H1 (cell line): ENCODE measurements at regions not wholly inside any gene's neighbourhood (a gene's known extent, or its start where the extent isn't known, plus 50 kb on each side); places are given as distances from the start of the nearest gene placed in this dataset.

ENCODE experiments used
- CTCF ChIA-PET: fragments of 300-600 bp; sonication (Branson Sonifier 250); formaldehyde crosslinking; loops from one replicate; lab custom pipeline; 2021; ENCODE audit not compliant: partially characterized antibody; lab: Charles Lee
- POLR2A ChIA-PET: fragments of 300-600 bp; sonication (Branson Sonifier 250); formaldehyde crosslinking; loops from one replicate; lab custom pipeline; 2021; ENCODE audit warnings: inconsistent platforms; ENCODE audit not compliant: partially characterized antibody; lab: Charles Lee
- DNase-seq, 2 experiments: peaks; one replicate each; pipeline versions ENCODE4 v3.0.0 to v3.0.0-alpha.2; 2010 to 2022; ENCODE audit warnings: low spot score in 2 of 2, low read depth in 1 of 2, mixed read lengths in 1 of 2
- FAIRE-seq: peaks from 2 replicates; lab custom pipeline; 2011; peaks lifted over from hg19 to GRCh38; lab: Jason Lieb, UNC
- H2AFZ ChIP-seq: 2 replicates; pipeline ENCODE4 v1.8.1; 2012; ENCODE audit warnings: low read length, inconsistent platforms
- H2AK5ac ChIP-seq: 2 replicates; pipeline ENCODE4 v1.6.1; 2013; ENCODE audit warnings: low read depth, low read length
- H2BK120ac ChIP-seq: replicated peaks from 2 replicates; pipeline ENCODE3; 2013; ENCODE audit warnings: low read depth, low read length, inconsistent platforms
- H2BK12ac ChIP-seq: 2 replicates; pipeline ENCODE4 v1.6.1; 2013; ENCODE audit warnings: low read depth, low read length
- H2BK15ac ChIP-seq: 2 replicates; pipeline ENCODE4 v1.6.1; 2013; ENCODE audit warnings: low read length
- H2BK20ac ChIP-seq: 2 replicates; pipeline ENCODE4 v1.6.1; 2013; ENCODE audit warnings: low read length
- H2BK5ac ChIP-seq: 2 replicates; pipeline ENCODE4 v1.6.1; 2013; ENCODE audit warnings: low read depth, low read length
- H3K14ac ChIP-seq: 2 replicates; pipeline ENCODE4 v1.6.1; 2013; ENCODE audit warnings: inconsistent platforms; ENCODE audit not compliant: insufficient read length
- H3K18ac ChIP-seq: 2 replicates; pipeline ENCODE4 v1.6.1; 2013; ENCODE audit warnings: low read length; ENCODE audit errors: extremely low read depth
- H3K23ac ChIP-seq: 2 replicates; pipeline ENCODE4 v1.6.1; 2013; ENCODE audit warnings: inconsistent platforms; ENCODE audit not compliant: insufficient read length
- H3K23me2 ChIP-seq: 2 replicates; pipeline ENCODE4 v1.6.1; 2013; ENCODE audit warnings: low read depth, low read length
- H3K27ac ChIP-seq: 2 replicates; pipeline ENCODE4 v1.6.1; 2011; ENCODE audit warnings: low read depth, low read length, inconsistent platforms
- H3K27me3 ChIP-seq, 4 experiments: replicated peaks in 1 of 4; 1 replicate in 1 of 4; 2 replicates in 3 of 4; pipeline versions ENCODE4 v1.6.1 to v1.8.1; 2011 to 2013; ENCODE audit warnings: low read length in 3 of 4, mild to moderate bottlenecking in 3 of 4, inconsistent platforms in 2 of 4, mixed read lengths in 2 of 4, moderate library complexity in 1 of 4; ENCODE audit not compliant: control insufficient read depth in 3 of 4, insufficient read depth in 3 of 4; ENCODE audit errors: extremely low read depth in 1 of 4
- H3K36me3 ChIP-seq, 4 experiments: 2 replicates each; pipeline versions ENCODE4 v1.6.1 to v1.8.1; 2011 to 2013; ENCODE audit warnings: mild to moderate bottlenecking in 4 of 4, low read length in 3 of 4, moderate library complexity in 2 of 4, control low read depth in 1 of 4, inconsistent platforms in 1 of 4; ENCODE audit not compliant: insufficient read depth in 4 of 4, control insufficient read depth in 2 of 4
- H3K4ac ChIP-seq: replicated peaks from 2 replicates; pipeline ENCODE3; 2013; ENCODE audit warnings: low read length, low read depth, mixed read lengths, inconsistent platforms; ENCODE audit not compliant: insufficient read length
- H3K4me1 ChIP-seq, 4 experiments: replicated peaks in 1 of 4; 1 replicate in 1 of 4; 2 replicates in 3 of 4; pipeline versions ENCODE4 v1.6.1 to v1.8.1; 2011 to 2013; ENCODE audit warnings: low read length in 3 of 4, inconsistent platforms in 2 of 4, mixed read lengths in 1 of 4; ENCODE audit not compliant: insufficient read depth in 4 of 4, control insufficient read depth in 3 of 4
- H3K4me2 ChIP-seq, 2 experiments: 2 replicates each; pipeline versions ENCODE4 v1.6.1 to v1.8.1; 2011 to 2013; ENCODE audit warnings: low read depth in 2 of 2, low read length in 2 of 2, control low read depth in 1 of 2, inconsistent platforms in 1 of 2, mild to moderate bottlenecking in 1 of 2; ENCODE audit not compliant: insufficient read depth in 1 of 2
- H3K4me3 ChIP-seq, 4 experiments: fragments of 200-600, 300-600 bp in 1 of 4; sonication (generic), shearing (Covaris generic), sonication (Bioruptor Twin) in 1 of 4; 2 replicates each; pipeline versions ENCODE4 v1.5.1 to v1.8.1; 2011 to 2016; ENCODE audit warnings: low read length in 4 of 4, low read depth in 3 of 4, control low read depth in 2 of 4, inconsistent platforms in 2 of 4, mild to moderate bottlenecking in 2 of 4, mixed read lengths in 1 of 4, moderate library complexity in 1 of 4; ENCODE audit not compliant: insufficient read depth in 2 of 4; ENCODE audit errors: extremely low read depth in 1 of 4
- H3K56ac ChIP-seq: replicated peaks from 2 replicates; pipeline ENCODE3; 2013; ENCODE audit warnings: low read depth, mild to moderate bottlenecking, mixed read lengths, low read length, inconsistent platforms; ENCODE audit not compliant: insufficient read length
- H3K79me1 ChIP-seq: 2 replicates; pipeline ENCODE4 v1.6.1; 2013; ENCODE audit warnings: low read depth, low read length, control low read depth
- H3K79me2 ChIP-seq, 2 experiments: 2 replicates each; pipeline versions ENCODE4 v1.6.1 to v1.8.1; 2012 to 2013; ENCODE audit warnings: low read length in 2 of 2, mild to moderate bottlenecking in 2 of 2, inconsistent platforms in 1 of 2; ENCODE audit not compliant: insufficient read depth in 2 of 2, control insufficient read depth in 1 of 2
- H3K9ac ChIP-seq, 4 experiments: replicated peaks in 1 of 4; 1 replicate in 1 of 4; 2 replicates in 3 of 4; pipeline versions ENCODE4 v1.6.1 to v1.8.1; 2011 to 2013; ENCODE audit warnings: low read depth in 3 of 4, low read length in 3 of 4, control low read depth in 2 of 4, mild to moderate bottlenecking in 2 of 4, moderate library complexity in 2 of 4, inconsistent platforms in 1 of 4; ENCODE audit errors: extremely low read depth in 1 of 4
- H3K9me3 ChIP-seq, 2 experiments: 2 replicates each; pipeline versions ENCODE4 v1.6.1 to v1.8.1; 2012 to 2013; ENCODE audit warnings: mild to moderate bottlenecking in 2 of 2, moderate library complexity in 2 of 2, control low read depth in 1 of 2, inconsistent platforms in 1 of 2, low read depth in 1 of 2, low read length in 1 of 2, mixed read lengths in 1 of 2; ENCODE audit not compliant: insufficient read depth in 2 of 2
- H4K20me1 ChIP-seq, 2 experiments: replicated peaks in 1 of 2; 2 replicates each; pipeline versions ENCODE3 to v1.8.1; 2011 to 2013; ENCODE audit warnings: inconsistent platforms in 2 of 2, low read length in 2 of 2, mild to moderate bottlenecking in 1 of 2; ENCODE audit not compliant: insufficient read depth in 2 of 2, control insufficient read depth in 1 of 2
- H4K5ac ChIP-seq: 2 replicates; pipeline ENCODE4 v1.6.1; 2013; ENCODE audit warnings: low read length, low read depth, mixed read lengths, inconsistent platforms; ENCODE audit not compliant: insufficient read length
- H4K8ac ChIP-seq: 2 replicates; pipeline ENCODE4 v1.8.0; 2013; ENCODE audit warnings: mild to moderate bottlenecking, moderate library complexity, low read length, inconsistent platforms; ENCODE audit not compliant: insufficient read depth; ENCODE audit errors: extremely low read depth
- H4K91ac ChIP-seq: replicated peaks from 2 replicates; pipeline ENCODE3; 2013; ENCODE audit warnings: low read length, mixed read lengths, inconsistent platforms; ENCODE audit not compliant: insufficient read length
- EP300 ChIP-seq, 2 experiments: IDR thresholded peaks; 1 replicate in 1 of 2; 2 replicates in 1 of 2; pipeline ENCODE4 v1.6.1; 2011 to 2012; ENCODE audit warnings: low read depth in 2 of 2, low read length in 2 of 2, mild to moderate bottlenecking in 2 of 2, borderline replicate concordance in 1 of 2, inconsistent platforms in 1 of 2, moderate library complexity in 1 of 2
- NANOG ChIP-seq: IDR thresholded peaks from 2 replicates; pipeline ENCODE4 v1.6.1; 2011; ENCODE audit warnings: low read length, low read depth, mild to moderate bottlenecking, inconsistent platforms; ENCODE audit not compliant: insufficient read depth, poor library complexity, severe bottlenecking
- RAD21 ChIP-seq, 2 experiments: IDR thresholded peaks in 1 of 2; conservative IDR thresholded peaks in 1 of 2; 2 replicates each; pipeline ENCODE4 v1.6.1; 2011; ENCODE audit warnings: low read depth in 2 of 2, low read length in 2 of 2, improper control_type of control experiment in 1 of 2, inconsistent platforms in 1 of 2, mild to moderate bottlenecking in 1 of 2, moderate library complexity in 1 of 2
- WGBS, 2 experiments: shearing (Covaris generic) in 1 of 2; methylation state at CpG; one replicate each; pipeline versions ENCODE4 v1.1.6 to v1.1.7; 2013 to 2015; ENCODE audit warnings: low lambda C conversion rate in 2 of 2, mixed read lengths in 2 of 2, inconsistent platforms in 1 of 2, low coverage in 1 of 2, missing lambda C conversion rate in 1 of 2; ENCODE audit not compliant: insufficient replicate concordance in 2 of 2, insufficient coverage in 1 of 2, insufficient read length in 1 of 2; ENCODE audit errors: extremely low coverage in 1 of 2, missing lambda C conversion rate in 1 of 2; 5-methylcytosine and 5-hydroxymethylcytosine counted together
- TF ChIP-seq, protein P1 (sequence below), 3 experiments: IDR thresholded peaks; 1 replicate in 2 of 3; 2 replicates in 1 of 3; pipeline versions ENCODE4 v1.5.1 to v1.6.1; 2011; ENCODE audit warnings: low read length in 3 of 3, mild to moderate bottlenecking in 3 of 3, inconsistent platforms in 2 of 3, low read depth in 1 of 3, moderate library complexity in 1 of 3; ENCODE audit not compliant: insufficient read depth in 1 of 3; ENCODE audit errors: control extremely low read depth in 1 of 3

DNA sequence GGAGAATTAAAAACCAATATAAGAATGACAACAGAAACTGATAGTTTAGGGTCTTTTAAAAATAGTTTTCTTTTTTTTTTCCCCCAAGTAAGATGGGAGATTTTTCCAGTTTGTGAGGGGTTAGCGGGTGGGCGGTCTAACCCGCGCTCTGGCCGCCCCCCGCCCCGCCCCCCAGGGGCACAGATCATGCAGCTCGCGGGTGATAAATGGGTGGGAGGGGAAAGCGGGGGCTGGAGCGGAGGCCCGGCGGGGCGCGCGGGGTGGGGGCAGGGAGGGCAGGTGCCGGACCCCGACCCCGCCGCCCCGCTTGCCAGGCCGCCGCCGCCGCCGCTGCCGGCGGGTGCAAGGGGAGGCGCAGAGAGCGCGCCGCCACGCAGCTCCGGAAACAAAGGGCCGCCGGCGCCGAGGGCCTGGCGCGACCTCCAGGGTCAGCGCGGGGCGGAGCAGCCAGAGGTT, 60.1 kb upstream of the GSE1 start:
- Histone ChIP-seq H3K27ac (no peak overlapping the region), H3K36me3 (no peaks in the 10 kb centered on the region), H2BK120ac (no peak overlapping the region), H3K4ac (no peak overlapping the region), H2BK20ac (no peak overlapping the region), H3K56ac (no peak overlapping the region), H2BK5ac (no peak overlapping the region), H3K23me2 (peaks cover 28% of the 10 kb centered on the region), H4K5ac (no peak overlapping the region), H4K20me1 (no peaks in the 10 kb centered on the region), H3K9ac (peak overlapping the region in 3 of 4 experiments; percentile 16 to 44 (median 38); a peak in 3 of 7 replicates), H3K23ac (no peak overlapping the region), H3K4me1 (peaks cover 0 to 20% (median 16%) of the 10 kb centered on the region in 4 experiments; a peak in 6 of 7 replicates), H3K14ac (no peak overlapping the region), H3K9me3 (no peaks in the 10 kb centered on the region), H3K4me3 (peak overlapping the region; percentile 54 to 98 (median 61); a peak in 7 of 8 replicates), H3K27me3 (no peaks in the 10 kb centered on the region; a peak in 2 of 7 replicates), H2BK15ac (no peak overlapping the region), H3K79me1 (no peaks in the 10 kb centered on the region; the same call in 1 of the 2 replicates), H3K18ac (no peak overlapping the region), H4K91ac (no peak overlapping the region), H2AFZ (no peak overlapping the region), H4K8ac (peak overlapping the region; percentile 86), H3K79me2 (no peaks in the 10 kb centered on the region), H2BK12ac (no peak overlapping the region), H3K4me2 (peak overlapping the region; percentile 95 to 96), H2AK5ac (no peak overlapping the region)
- CTCF ChIA-PET = interaction anchor here (0.5 to 7.3 kb wide), 31 partner anchors 8 to 265 kb away, joined by 3 to 76 read pairs (median 8); no protein-coding TSS in a partner anchor
- FAIRE-seq = no peak
- TF ChIP-seq, protein P1, sequence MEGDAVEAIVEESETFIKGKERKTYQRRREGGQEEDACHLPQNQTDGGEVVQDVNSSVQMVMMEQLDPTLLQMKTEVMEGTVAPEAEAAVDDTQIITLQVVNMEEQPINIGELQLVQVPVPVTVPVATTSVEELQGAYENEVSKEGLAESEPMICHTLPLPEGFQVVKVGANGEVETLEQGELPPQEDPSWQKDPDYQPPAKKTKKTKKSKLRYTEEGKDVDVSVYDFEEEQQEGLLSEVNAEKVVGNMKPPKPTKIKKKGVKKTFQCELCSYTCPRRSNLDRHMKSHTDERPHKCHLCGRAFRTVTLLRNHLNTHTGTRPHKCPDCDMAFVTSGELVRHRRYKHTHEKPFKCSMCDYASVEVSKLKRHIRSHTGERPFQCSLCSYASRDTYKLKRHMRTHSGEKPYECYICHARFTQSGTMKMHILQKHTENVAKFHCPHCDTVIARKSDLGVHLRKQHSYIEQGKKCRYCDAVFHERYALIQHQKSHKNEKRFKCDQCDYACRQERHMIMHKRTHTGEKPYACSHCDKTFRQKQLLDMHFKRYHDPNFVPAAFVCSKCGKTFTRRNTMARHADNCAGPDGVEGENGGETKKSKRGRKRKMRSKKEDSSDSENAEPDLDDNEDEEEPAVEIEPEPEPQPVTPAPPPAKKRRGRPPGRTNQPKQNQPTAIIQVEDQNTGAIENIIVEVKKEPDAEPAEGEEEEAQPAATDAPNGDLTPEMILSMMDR (IDR thresholded peaks at IDR 0.05; ENCODE audit: control extremely low read depth in 1 of 3, insufficient read depth in 1 of 3, low read depth in 1 of 3, low read length in 3 of 3) = peak in 1 of 3 experiments; percentile 43; a peak in 2 of 4 replicates
- TF ChIP-seq EP300 (IDR thresholded peaks at IDR 0.05; ENCODE audit: borderline replicate concordance in 1 of 2, low read depth in 2 of 2, low read length in 2 of 2) = no peak
- TF ChIP-seq NANOG = no peak
- TF ChIP-seq RAD21 (IDR thresholded peaks at IDR 0.05 in 1 of 2, conservative IDR thresholded peaks at IDR 0.05 in 1 of 2; ENCODE audit: low read depth in 2 of 2, low read length in 2 of 2) = peak in 1 of 2 experiments; percentile 49; a peak in 2 of 4 replicates
- WGBS, 2 experiments = 5% methylated on average over 4 of the region's 43 CpGs; no CpG with 5 or more reads in 1 of the 2 experiments
- POLR2A ChIA-PET = interaction anchor here (0.6 to 4.3 kb wide), 15 partner anchors 8 to 212 kb away, joined by 3 to 29 read pairs (median 5); partner anchors contain the start of gene GSE1
- no peak for DNase-seq
